ENCODE measurements at regions not wholly inside any gene's neighbourhood (a gene's known extent, or its start where the extent isn't known, plus 50 kb on each side); places are given as distances from the start of the nearest gene placed in this dataset.

DNA sequence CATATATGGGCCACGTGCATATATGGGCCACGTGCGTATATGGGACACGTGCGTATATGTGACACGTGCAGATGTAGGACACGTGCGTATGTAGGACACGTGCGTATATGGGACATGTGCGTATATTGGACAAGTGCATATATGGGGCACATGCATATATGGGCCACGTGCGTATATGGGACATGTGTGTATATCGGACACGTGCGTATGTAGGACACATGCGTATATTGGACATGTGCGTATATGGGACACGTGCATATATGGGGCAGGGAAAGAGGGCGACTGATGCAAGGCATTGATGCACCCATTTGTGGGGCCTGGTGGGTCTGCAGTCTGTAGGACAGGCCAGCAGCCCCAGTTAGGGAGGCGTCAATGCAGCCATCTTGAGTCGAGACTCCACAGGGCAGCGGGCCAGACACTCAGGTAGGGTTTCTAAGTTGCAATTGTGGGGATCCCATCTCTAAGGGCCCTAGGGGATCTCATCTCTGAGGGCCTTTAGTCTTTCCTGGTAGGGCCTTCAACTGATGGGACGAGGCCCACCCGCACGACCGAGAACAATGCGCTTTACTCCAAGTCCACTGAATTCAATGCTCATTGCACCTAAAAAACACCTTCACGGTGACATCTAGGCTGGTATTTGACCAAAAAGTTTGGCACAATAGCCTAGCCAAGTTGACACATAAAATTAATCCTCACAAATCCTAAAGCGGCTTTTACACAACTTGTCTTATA, 92.3 kb upstream of the ZNF516 start:
- DNase-seq (ENCODE audit: extremely low spot score, insufficient read length, low read depth) (no peak), FAIRE-seq (no peak)

DNA sequence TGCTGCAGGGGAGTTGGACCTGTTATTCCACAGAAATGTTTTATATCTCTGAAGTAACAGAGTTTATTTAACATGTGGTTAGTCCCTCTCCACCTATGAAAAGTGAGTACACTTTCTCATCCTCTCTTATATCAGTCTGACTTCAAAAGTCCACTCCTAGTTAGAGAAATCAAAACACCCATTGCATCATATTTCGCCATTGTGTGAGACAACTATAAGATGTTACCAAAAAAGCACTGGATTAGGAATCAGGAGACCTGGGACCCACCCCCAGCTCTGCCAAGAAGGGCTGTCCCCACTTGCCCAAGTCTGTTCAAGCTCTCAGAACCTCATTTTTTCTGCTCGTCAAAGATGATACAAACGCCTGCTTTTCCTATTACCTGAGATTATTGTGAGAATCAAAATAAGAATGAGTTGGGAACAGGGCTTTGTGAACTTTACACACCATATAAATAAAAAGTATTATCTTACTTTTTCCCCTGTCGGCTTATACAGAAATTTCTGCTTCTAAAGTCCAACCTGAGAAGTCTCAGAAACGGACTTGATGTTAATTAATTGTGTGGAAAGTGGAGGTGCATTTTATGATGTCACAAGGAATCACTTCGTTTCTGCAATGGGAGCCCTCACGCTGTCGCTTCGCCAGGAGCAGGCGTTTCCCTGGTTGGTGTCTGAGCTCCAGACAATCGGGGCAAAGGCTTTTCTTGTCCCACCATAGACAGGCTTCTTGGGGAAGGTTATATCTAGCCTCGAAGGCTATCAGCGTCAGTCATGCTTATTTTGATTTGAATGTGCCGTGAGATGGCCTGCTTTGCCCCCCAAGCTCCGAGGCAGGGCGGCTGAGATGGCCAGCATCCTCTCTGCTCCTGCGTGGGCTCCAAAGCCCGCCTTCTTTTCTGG, 89.6 kb upstream of the ZNF516 start:
- DNase-seq (ENCODE audit: extremely low spot score, insufficient read length, low read depth) (no peak), FAIRE-seq (no peak)

DNA sequence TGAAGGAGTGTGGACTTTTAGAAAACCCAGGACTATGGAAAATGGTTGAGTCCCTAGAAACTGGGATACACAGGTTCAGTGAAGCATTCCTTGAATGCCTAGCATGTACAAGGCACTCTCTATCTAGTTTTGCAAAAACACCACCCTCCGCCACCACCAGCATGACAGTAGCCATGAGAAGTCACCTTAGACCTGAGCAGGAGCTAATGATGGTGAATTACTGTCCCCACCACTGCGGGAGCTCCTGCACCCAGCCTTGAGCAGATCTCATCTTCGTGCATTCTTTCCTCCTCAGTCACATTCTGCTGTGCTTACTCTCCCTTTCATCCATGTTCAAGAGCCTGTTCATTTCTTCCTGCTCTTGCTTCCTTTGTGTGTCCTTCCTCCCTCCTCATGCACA, 86.2 kb upstream of the ZNF516 start:
- no peak for DNase-seq (ENCODE audit: extremely low spot score, insufficient read length, low read depth)
- FAIRE-seq = no peak

DNA sequence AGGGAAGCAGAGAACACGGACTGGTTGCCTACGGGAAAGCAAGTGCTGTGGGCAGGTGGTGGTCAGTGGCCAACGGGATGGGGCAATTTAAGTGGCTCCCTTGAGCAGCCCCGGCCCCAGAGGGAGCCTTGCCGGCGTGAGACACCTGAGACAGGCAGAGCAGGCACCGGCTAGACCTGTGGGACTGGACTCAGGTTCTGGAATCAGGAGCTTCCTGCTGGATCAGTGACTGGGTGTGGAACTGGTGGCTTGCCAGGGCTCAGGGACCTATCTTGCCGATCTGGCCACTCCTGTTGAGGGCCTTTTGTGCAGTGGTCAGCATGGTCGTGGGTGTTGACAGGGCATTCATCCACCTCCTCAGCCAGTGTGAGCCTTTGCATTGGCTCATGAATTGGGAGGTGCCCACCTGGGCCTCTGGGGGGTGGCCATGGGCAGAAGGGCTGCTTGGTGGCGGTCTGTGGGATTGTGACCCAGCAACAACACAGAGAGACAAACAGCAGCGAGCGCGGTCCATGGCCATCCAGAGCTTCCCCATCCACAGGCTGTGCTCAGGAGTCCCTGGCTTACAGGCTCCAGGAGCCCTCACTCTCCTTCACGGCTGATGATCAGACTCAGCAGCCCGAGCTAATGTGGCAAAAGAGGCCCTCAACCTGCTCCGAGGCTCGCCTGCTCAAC, 85.4 kb upstream of the ZNF516 start:
- no peak for FAIRE-seq
- DNase-seq (ENCODE audit: extremely low spot score, insufficient read length, low read depth) = no peak

DNA sequence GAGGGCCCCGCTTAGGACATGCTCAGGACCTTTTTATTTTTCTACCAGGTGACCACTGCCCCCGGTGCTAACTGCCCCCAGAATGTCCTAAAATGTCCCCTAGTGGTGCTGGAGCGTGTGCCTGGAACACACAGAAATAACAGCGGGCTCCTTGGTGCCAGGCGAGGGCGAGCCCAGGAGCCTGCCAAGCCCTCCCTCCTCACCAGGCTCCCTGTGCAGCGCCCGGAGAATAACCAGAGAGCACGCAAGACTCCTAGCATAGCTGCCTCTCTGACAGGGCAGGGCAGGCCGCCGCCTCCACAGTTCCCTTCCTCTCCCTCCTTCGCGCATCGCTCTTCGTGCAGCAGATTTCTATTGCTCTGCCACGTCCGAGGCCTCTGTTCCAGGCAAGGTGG, 84.3 kb upstream of the ZNF516 start:
- FAIRE-seq (no peak), DNase-seq (ENCODE audit: extremely low spot score, insufficient read length, low read depth) (no peak)

DNA sequence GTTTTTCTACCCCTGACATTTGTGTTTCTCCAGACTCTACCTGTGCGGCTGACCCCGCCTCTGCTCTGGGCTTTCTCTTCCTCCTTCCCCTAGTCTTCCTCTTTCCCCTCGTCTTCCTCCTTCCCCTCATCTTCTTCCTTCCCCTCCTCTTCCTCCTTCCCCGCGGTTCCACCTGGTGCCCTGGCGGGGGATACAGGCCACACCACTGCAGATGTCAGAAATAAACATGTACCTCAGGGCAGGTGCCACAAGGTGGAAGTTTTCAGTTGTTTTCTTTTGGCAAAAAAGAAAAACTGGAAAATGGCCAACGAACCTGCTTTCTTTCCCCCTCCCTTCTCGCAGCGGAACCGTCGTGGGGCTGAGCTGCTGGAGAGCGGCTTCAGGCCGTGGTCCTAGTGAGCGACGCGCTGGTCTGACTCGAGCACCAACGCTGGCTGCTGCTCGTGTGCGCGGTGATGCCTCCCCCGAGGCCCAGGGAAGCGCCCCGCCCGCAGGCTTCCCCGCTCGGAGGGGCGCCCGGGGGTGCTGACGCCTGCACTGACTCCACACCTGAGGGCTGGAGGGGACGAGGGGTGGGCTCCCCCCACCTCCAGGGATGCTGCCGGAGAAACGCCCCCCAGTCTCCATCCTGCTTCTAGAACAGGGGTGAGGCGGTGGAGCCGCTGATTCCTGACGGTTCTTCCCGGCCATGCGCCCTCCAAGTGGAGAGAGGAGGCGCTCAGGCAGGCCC, 83.7 kb upstream of the ZNF516 start:
- no peak for DNase-seq (ENCODE audit: extremely low spot score, insufficient read length, low read depth)
- FAIRE-seq = no peak

DNA sequence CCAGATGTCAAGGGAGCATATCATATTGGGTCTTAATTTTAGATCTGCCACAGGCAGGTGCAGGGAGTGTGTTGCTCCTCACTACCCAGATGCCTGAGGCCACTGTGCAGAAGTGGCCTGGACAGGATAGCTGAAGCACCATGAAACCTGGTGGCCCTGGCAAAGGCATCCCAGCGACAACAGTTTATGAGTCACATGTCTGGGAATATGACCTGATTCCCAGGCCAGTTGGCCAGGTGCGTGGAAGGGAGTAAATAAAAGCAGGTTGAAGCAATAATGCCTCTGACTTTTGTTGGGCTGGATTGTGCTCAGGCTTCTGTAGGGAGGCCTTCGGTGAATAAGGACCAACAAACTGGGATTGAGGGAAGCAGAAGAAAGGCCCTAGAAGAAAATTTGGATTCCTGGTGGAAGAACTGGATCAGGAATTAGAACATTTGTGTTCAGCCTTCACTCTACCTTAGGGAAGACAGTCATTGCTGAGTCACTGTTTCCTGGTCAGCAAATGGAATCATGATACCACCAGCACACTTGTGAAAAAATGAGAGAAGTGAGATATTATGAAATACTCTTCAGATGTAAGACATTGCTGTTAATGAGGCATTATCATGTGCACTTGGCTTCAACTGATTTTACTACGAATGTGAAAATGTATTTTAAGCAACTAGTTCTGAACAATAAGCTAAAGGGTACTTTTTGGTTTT, 78.4 kb upstream of the ZNF516 start:
- DNase-seq (ENCODE audit: extremely low spot score, insufficient read length, low read depth) = no peak
- no peak for FAIRE-seq

DNA sequence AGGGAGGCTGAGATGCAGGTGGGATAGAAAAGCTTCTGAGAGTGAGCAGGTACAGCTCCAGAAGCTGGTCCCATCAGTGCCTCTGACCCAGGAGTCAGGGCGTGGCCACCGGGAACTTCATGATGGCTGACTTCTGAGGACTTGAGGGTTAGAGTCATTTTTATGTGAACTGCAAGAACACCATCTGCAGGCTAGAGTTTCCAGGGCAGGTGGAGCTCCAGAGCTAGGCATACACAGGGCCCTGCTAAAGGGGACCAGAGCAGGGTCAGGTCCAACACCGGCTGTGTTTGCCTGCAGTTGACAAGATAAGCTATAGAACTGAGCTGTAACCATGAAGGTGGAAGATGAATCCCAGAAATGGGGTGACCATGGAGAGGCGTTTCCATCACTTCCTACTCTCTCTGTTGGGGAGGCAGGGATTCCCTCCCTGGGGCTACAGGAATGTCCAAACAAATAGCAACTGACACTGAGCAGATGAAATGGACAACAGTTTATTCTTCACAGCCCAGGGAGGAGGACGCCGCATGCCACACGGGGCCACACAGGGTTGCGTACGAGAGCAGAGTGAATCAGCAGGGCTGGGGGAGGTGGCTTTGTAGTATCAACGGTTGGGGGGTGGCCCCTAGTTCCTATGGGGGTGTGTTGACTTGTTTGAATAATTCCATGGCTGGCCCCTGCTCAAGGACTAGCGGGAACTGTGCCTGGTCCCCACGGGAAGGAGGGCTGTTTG, 77.6 kb upstream of the ZNF516 start:
- DNase-seq (ENCODE audit: extremely low spot score, insufficient read length, low read depth) = no peak
- no peak for FAIRE-seq

DNA sequence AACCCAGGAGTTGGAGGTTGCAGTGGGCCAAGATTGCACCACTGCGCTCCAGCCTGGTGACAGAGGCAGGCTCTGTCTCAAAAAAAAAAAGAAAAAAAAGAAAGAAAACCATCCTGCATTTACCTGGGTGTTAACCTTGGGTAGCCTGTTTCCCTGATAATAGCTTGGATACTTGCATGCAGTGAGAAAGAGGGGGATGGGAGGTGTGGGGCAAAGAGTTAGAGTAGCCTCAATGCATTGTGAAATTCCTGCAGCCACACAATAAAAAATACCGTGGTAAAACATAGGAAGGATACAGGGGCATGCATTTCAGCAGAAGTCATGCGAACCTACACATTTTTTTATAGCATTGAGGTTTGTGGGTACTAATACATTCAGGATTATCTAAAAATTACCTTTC, 76.6 kb upstream of the ZNF516 start:
- no peak for FAIRE-seq
- DNase-seq (ENCODE audit: extremely low spot score, insufficient read length, low read depth) = no peak

DNA sequence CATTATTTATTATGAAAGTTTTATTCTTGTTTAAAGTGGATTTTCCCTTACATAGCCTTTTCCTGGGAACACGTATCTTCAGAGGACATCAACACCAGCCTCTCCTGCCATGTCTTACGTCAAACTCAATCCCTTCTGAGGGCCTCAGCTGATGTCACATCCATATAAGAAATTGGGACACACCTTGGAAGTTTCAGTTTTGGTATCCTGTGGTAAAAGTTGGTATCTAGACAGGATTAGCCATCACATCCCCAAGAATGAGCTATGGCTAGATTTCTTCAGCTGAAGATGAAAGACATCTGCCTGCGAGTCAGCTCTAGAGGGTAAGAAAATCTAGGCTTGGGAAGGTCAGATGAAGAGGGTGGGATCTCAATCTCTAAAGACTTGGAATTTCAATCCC, 75.8 kb upstream of the ZNF516 start:
- DNase-seq (ENCODE audit: extremely low spot score, insufficient read length, low read depth) = no peak
- no peak for FAIRE-seq

DNA sequence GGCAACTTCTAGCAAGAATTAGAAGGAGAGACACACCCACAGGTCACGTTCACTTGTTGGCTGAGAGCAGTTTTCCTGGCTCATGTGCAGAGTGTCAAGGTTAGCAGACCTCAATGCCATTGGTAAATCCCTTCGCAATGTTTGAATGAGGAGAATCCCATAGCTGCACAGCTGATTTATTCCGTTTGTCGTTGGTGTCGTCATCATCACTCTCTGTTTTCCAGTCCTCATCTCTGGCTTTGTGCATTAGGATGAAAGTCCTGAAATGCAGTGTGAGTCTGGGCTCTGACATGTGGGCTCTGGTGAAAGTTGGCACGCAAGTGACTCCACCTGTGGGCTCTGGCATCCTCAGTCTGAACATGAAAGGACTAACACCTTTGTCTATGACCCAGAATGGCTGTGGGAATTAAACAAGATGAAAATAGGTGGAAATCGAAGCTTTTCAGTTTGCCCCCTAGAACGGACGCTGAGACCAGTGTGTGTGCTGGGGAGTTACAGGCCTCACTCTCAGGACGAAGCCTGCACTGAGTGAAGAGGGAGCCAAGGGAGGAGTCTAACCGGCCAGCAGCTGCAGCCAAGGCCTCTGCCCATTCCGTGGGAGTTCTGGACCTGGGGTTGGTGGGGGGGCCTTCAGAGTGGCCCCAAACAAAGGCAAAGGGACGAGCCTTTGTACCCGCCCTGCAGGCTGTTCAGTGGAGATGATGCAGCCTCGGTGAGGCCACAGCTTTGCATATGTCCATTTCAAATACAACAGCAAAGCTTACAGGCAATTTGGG, 74.8 kb upstream of the ZNF516 start:
- FAIRE-seq (no peak), DNase-seq (ENCODE audit: extremely low spot score, insufficient read length, low read depth) (no peak)

DNA sequence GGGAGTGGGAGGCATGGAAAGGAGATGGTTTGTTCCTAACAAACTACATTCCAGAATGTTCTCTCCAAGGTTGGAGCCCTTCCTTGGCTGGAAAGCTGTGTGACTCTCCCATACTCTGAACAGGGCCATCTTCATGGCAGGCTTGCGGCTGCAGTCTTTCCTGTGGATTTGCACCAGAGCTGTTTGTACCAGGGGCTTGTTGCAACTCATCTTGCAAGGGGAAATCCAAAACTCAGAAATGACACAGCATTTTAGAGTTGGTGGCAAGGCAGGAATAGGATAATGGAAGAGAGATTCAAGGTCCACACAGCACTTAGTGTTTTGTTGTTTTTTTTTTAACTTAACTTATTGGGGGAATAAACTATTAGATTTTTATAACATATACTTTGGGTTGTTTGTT, 73.7 kb upstream of the ZNF516 start:
- DNase-seq (ENCODE audit: extremely low spot score, insufficient read length, low read depth) (no peak), FAIRE-seq (no peak)

DNA sequence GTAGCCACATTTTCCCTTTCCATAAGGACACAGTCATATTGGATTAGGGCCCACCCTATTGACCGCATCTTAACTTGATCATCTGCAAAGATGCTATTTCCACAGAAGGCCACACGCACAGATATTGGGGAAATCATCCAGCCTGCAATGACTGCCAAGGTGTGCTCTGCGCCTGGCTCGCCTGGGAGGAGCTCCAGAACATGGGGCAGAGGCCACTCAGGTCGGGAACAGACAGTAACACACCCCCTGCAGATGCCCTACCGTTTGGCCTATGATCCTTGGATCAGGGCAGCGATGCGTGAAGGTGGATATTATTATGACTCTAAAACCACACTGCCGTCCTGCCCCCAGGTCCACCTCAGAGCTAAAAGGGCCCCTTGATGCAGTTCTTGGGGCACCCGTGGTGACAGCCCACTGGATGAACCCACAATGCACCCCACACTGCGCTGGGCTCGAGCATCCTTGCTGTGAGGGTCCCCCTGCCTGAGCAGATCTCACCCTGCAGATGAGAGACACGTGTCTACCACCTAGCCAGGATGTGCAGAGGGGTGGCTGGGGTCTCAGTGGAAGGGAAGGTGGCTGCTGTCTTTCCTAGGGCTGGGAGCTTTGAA, 72.9 kb upstream of the ZNF516 start:
- DNase-seq (ENCODE audit: extremely low spot score, insufficient read length, low read depth) = no peak
- FAIRE-seq = no peak

DNA sequence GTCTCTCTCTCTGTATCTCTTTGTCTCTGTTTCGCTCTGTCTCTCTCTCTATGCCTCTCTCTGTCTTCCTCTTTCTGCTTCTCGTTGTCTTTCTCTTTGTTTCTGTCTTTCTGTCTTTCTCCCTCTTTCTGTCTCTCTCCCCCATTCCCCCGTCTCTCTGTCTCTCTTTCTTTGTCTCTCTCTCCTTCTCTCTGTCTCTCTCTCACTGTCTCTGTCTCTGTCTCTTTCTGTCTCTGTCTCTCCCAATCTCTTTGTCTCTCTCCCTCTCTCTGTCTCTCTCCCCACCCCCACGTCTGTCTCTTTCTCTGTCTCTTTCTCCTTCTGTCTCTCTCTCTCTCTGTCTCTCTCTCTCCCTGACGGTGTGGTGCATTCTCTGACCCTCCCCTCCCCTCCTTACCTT, 71.9 kb upstream of the ZNF516 start:
- FAIRE-seq (no peak), DNase-seq (ENCODE audit: extremely low spot score, insufficient read length, low read depth) (no peak)

DNA sequence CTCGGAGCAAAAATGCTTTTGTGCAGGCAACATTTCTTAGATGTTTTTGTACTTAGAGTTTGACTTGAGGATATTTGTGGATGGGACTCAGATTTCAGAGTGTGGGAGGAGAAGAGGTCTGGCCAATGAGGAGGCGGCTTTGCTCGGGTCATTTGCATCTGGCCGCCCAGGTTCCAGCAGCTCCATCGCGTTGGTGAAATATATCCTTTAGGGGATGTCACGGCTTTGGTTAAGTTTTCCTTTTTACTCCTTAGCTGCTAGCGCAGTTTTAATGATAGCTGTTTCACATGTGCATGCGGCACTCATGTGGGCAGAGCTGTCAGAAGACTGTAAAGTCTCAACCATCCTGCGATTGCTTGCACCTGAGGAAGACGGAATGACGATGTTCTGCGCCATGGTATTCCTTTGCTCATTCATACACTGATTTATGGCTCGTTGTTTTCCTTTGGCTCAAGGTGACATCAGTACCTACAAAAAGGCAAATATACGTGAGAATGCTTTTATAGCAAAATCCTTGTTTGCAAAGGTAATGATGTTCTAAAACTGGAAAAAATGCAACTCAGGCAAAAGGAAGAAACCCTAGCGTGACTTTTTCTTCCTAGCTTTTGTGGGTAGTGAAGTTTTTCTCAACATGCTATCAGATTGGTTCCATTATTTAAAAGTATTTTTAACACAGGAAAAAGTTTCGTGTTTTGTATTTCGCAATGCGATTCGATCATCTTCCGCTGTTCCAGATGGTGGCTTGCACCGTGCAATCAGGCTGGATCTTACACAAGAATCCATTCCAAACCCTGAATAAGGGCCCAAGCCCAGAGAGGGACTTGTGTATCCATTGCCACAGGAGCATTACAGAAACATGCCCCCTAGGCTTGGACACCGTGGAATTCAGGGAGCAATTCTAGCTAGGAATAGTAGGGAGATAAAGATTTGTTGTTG, 70.5 kb upstream of the ZNF516 start:
- no peak for DNase-seq (ENCODE audit: extremely low spot score, insufficient read length, low read depth)
- FAIRE-seq = no peak

DNA sequence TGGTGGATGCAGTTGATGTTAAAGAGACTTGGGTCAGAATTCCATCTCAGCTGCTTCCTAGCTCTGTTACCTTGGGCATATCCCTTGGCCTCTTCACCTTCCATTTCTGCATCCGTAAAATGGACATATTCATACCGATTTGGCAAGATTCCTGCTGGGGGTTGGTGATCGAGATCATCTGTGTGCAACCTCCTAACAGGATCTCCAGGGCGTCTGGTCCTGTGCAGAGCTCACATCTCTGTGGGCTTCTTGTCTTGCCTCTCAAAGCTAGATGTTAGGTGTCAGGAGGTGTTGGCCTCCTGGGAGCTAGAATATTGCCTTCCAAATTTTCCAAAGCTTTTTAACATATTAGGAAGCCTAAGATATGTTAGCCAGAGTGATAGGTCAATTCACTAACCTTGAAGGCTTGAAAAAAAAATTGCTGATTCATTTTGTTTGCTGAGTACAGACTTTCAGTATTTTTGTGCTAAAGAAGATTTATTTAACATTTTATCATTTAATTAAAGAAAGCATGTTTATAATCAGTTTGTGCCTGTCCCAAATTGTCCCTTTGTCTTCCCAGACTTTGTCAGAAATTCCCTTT, 69.7 kb upstream of the ZNF516 start:
- no peak for FAIRE-seq
- DNase-seq (ENCODE audit: extremely low spot score, insufficient read length, low read depth) = no peak

DNA sequence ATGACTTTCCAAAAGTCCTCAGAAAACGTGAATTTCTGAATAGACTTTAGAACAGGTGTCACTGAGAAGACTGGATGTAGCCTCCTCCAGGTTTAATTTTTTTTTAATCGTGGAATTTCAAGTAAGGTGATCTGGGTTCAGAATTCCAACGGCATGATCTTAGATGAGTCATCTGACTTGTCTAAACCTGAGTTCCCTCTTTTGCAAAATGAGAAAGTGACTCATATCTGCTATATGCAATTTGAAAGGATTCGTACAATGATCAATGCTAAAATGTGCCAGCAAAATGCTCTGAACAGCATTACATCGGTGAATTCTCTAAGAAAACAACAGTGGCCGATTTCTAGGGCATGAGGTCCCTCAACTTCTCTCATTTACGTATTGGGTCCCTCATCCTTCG, 69.1 kb upstream of the ZNF516 start:
- FAIRE-seq (no peak), DNase-seq (ENCODE audit: extremely low spot score, insufficient read length, low read depth) (no peak)

Data from GM18507 (cell line).